HepG2 (cell line): ENCODE measurements at regions not wholly inside any gene's neighbourhood (a gene's known extent, or its start where the extent isn't known, plus 50 kb on each side); places are given as distances from the start of the nearest gene placed in this dataset.

Source experiments
- ATAC-seq: fragments of 200-7000 bp; cut with Tn5 transposase; 3 replicates; pipeline ENCODE4 v1.9.1; 2020; ENCODE audit warnings: mild to moderate bottlenecking, moderate library complexity
- BruUV-seq: library from RNA; stranded (reverse); fragments of 400-500 nt; replicated peaks from 2 replicates; lab custom pipeline; 2021; lab: Mats Ljungman, UMichigan
- CTCF ChIA-PET: fragments of 300-600 bp; formaldehyde crosslinking; extraction: SDS; loops from one replicate; lab custom pipeline; 2021; ENCODE audit warnings: low total read pairs, inconsistent platforms, low intra/inter-chr PET ratio; lab: Yijun Ruan, JAX
- POLR2A ChIA-PET: fragments of 350-600 bp; sonication (Branson Sonifier 250); formaldehyde crosslinking; loops from one replicate; lab custom pipeline; 2020; ENCODE audit warnings: antibody characterized with exemption, inconsistent platforms; lab: Yijun Ruan, JAX
- DNase-seq: peaks from one replicate; pipeline ENCODE4 v3.0.0-alpha.2; 2015; ENCODE audit warnings: low spot score
- FAIRE-seq: peaks from 3 replicates; lab custom pipeline; 2011; peaks lifted over from hg19 to GRCh38; lab: Jason Lieb, UNC
- H2AFZ ChIP-seq: one replicate; pipeline ENCODE4 v1.6.1; 2011; ENCODE audit warnings: low read length, inconsistent platforms
- H3K27ac ChIP-seq: fragments of 300-600 bp; 3 replicates; pipeline ENCODE4 v1.8.0; 2011; ENCODE audit warnings: mixed run types, mild to moderate bottlenecking, mixed read lengths, low read length, inconsistent platforms; ENCODE audit not compliant: insufficient read depth; ENCODE audit errors: extremely low read length
- H3K27me3 ChIP-seq, 2 experiments: fragments of 200-600 bp in 1 of 2; 2 replicates in 1 of 2; 3 replicates in 1 of 2; pipeline versions ENCODE4 v1.6.0 to v1.8.0; 2011; ENCODE audit warnings: low read length in 2 of 2, mild to moderate bottlenecking in 2 of 2, moderate library complexity in 2 of 2, inconsistent platforms in 1 of 2; ENCODE audit not compliant: insufficient read depth in 2 of 2, control insufficient read depth in 1 of 2
- H3K36me3 ChIP-seq, 2 experiments: fragments of 200-600 bp in 1 of 2; replicated peaks in 1 of 2; 2 replicates in 1 of 2; 3 replicates in 1 of 2; pipeline versions ENCODE4 v1.5.1 to v1.8.0; 2011; ENCODE audit warnings: low read length in 2 of 2, inconsistent platforms in 1 of 2; ENCODE audit not compliant: insufficient read depth in 2 of 2, control insufficient read depth in 1 of 2
- H3K4me1 ChIP-seq: 2 replicates; pipeline ENCODE4 v1.5.1; 2012; ENCODE audit warnings: low read length, inconsistent platforms; ENCODE audit not compliant: insufficient read depth
- H3K4me2 ChIP-seq: 2 replicates; pipeline ENCODE4 v1.6.0; 2011; ENCODE audit warnings: low read depth, low read length, inconsistent platforms
- H3K4me3 ChIP-seq, 3 experiments: fragments of 200-600 bp in 1 of 3; sonication (generic), shearing (Covaris generic) in 1 of 3; replicated peaks in 1 of 3; 2 replicates each; pipeline ENCODE4 v1.5.1; 2011 to 2016; ENCODE audit warnings: low read length in 3 of 3, inconsistent platforms in 2 of 3, low read depth in 2 of 3, mild to moderate bottlenecking in 2 of 3, control low read depth in 1 of 3, mixed read lengths in 1 of 3; ENCODE audit not compliant: insufficient read depth in 1 of 3
- H3K79me2 ChIP-seq: one replicate; pipeline ENCODE4 v1.6.1; 2011; ENCODE audit warnings: low read length, inconsistent platforms; ENCODE audit not compliant: insufficient read depth
- H3K9ac ChIP-seq: 2 replicates; pipeline ENCODE4 v1.6.0; 2011; ENCODE audit warnings: mild to moderate bottlenecking, low read depth, low read length, inconsistent platforms; ENCODE audit not compliant: insufficient read depth
- H3K9me3 ChIP-seq: 2 replicates; pipeline ENCODE4 v1.5.1; 2012; ENCODE audit warnings: mild to moderate bottlenecking, low read length
- H4K20me1 ChIP-seq: 2 replicates; pipeline ENCODE4 v1.6.0; 2011; ENCODE audit warnings: inconsistent platforms, mild to moderate bottlenecking, low read length, moderate library complexity; ENCODE audit not compliant: insufficient read depth
- ERF ChIP-seq: IDR thresholded peaks from 2 replicates; pipeline ENCODE4 v1.6.1; 2018; ENCODE audit warnings: missing biosample characterization, missing genetic modification reagents
- IRX3 ChIP-seq: sonication (generic); formaldehyde crosslinking; IDR thresholded peaks from 2 replicates; pipeline ENCODE4 v1.8.1; 2023; ENCODE audit warnings: mild to moderate bottlenecking, low read depth, missing genetic modification reagents, borderline replicate concordance
- KMT2B ChIP-seq: IDR thresholded peaks from 2 replicates; pipeline ENCODE4 v1.6.1; 2016; ENCODE audit warnings: missing genetic modification reagents, missing compliant biosample characterization
- MED13 ChIP-seq: sonication (generic); formaldehyde crosslinking; IDR thresholded peaks from 2 replicates; pipeline ENCODE4 v1.5.0; 2020; ENCODE audit warnings: missing genetic modification reagents
- MEF2D ChIP-seq: sonication (generic); formaldehyde crosslinking; IDR thresholded peaks from 2 replicates; pipeline ENCODE4 v1.5.1; 2020; ENCODE audit warnings: mild to moderate bottlenecking, missing genetic modification reagents
- NR2F1 ChIP-seq, 2 experiments: fragments of 450-650 bp in 1 of 2; formaldehyde crosslinking in 1 of 2; IDR thresholded peaks; 2 replicates each; pipeline versions ENCODE4 v1.5.0 to v1.6.1; 2016 to 2020; ENCODE audit warnings: mild to moderate bottlenecking in 1 of 2, missing compliant biosample characterization in 1 of 2, missing genetic modification reagents in 1 of 2, moderate library complexity in 1 of 2
- POLR2G ChIP-seq: fragments of 200-400 bp; formaldehyde crosslinking; IDR thresholded peaks from 2 replicates; pipeline ENCODE4 v1.6.1; 2018; ENCODE audit warnings: mild to moderate bottlenecking, low read depth, low read length, moderate library complexity
- RELA ChIP-seq: sonication (generic); formaldehyde crosslinking; IDR thresholded peaks from 2 replicates; pipeline ENCODE4 v1.4.0; 2020; ENCODE audit warnings: missing genetic modification reagents
- SAFB2 ChIP-seq: sonication (generic); formaldehyde crosslinking; IDR thresholded peaks from 2 replicates; pipeline ENCODE4 v1.5.1; 2020; ENCODE audit warnings: missing genetic modification reagents, low read depth, mild to moderate bottlenecking, borderline replicate concordance
- SOX6 ChIP-seq, 2 experiments: fragments of 450-650 bp in 1 of 2; sonication (generic) in 1 of 2; formaldehyde crosslinking in 1 of 2; IDR thresholded peaks; 2 replicates each; pipeline versions ENCODE4 v1.4.0 to v1.6.1; 2017 to 2020; ENCODE audit warnings: antibody characterized with exemption in 1 of 2, mild to moderate bottlenecking in 1 of 2, missing genetic modification reagents in 1 of 2
- TARDBP ChIP-seq: sonication (generic); formaldehyde crosslinking; IDR thresholded peaks from 2 replicates; pipeline ENCODE4 v1.8.0; 2022; ENCODE audit warnings: mild to moderate bottlenecking, missing genetic modification reagents
- TCF12 ChIP-seq, 2 experiments: fragments of 450-650 bp in 1 of 2; sonication (generic) in 1 of 2; formaldehyde crosslinking in 1 of 2; IDR thresholded peaks; 2 replicates each; pipeline versions ENCODE4 v1.6.1 to v1.8.0; 2017 to 2022; ENCODE audit warnings: antibody characterized with exemption in 1 of 2, mild to moderate bottlenecking in 1 of 2, missing genetic modification reagents in 1 of 2, moderate library complexity in 1 of 2
- ZFX ChIP-seq: sonication (generic); formaldehyde crosslinking; IDR thresholded peaks from 2 replicates; pipeline ENCODE4 v1.4.0; 2020; ENCODE audit warnings: mild to moderate bottlenecking, low read depth, missing genetic modification reagents, moderate library complexity
- ZNF367 ChIP-seq: sonication (generic); formaldehyde crosslinking; IDR thresholded peaks from 2 replicates; pipeline ENCODE4 v1.4.0; 2020; ENCODE audit warnings: missing genetic modification reagents, borderline replicate concordance
- ZNF484 ChIP-seq: sonication (generic); formaldehyde crosslinking; IDR thresholded peaks from 2 replicates; pipeline ENCODE4 v1.5.1; 2020; ENCODE audit warnings: mild to moderate bottlenecking, low read depth, missing genetic modification reagents, borderline replicate concordance
- ZNF614 ChIP-seq: IDR thresholded peaks from 2 replicates; pipeline ENCODE4 v1.6.1; 2018; ENCODE audit warnings: missing biosample characterization, missing genetic modification reagents, inconsistent platforms, borderline replicate concordance
- ZSCAN12 ChIP-seq: sonication (generic); formaldehyde crosslinking; IDR thresholded peaks from 2 replicates; pipeline ENCODE4 v1.9.0; 2021; ENCODE audit warnings: mild to moderate bottlenecking, missing genetic modification reagents
- WGBS: methylation state at CpG from one replicate; pipeline ENCODE4 v1.1.6; 2017; ENCODE audit warnings: low lambda C conversion rate; 5-methylcytosine and 5-hydroxymethylcytosine counted together
- in situ Hi-C: cut with HindIII; loops from 2 replicates; pipeline ENCODE4 v1.10.0; 2017; ENCODE audit warnings: low pct_unique_long_range_greater_than_20kb; ENCODE audit not compliant: extremely low pct_ligation_motif_present
- intact Hi-C: fragments of 100-400 bp; cut with micrococcal nuclease; formaldehyde crosslinking; loops from one replicate; pipeline ENCODE4 v1.10.0; 2022; ENCODE audit not compliant: unreplicated experiment
- TF ChIP-seq, protein P1 (sequence below): IDR thresholded peaks from 2 replicates; pipeline ENCODE4 v1.6.1; 2012; ENCODE audit warnings: low read depth, low read length, improper control_type of control experiment
- TF ChIP-seq, protein P2 (sequence below): sonication (generic); formaldehyde crosslinking; IDR thresholded peaks from 2 replicates; pipeline ENCODE4 v1.5.0; 2020; ENCODE audit warnings: missing genetic modification reagents

DNA sequence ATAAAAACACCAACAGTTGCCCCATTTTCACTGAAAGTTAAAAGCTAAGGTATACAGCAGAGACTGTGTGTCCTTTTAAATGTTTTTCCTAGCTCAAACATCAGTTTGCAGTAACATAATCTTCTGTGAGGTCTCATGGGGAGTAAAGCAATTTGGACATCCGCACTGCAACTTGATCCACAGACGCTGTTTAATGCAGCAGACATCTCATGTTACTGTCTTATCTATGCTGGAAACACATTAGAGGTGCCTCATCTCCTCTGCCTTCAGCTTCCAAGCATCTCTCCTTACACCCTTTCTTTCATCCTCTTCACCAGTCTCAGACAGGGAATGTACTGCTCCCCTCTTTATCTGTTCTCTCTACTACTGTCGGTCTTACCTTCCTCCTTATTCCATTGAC, 53.7 kb upstream of the ATP11B start:
- peaks cover 0 to 3% of the 10 kb centered on the region in 2 experiments; a peak in 3 of 5 replicates for H3K27me3 ChIP-seq
- no peaks in the 10 kb centered on the region for H3K79me2 ChIP-seq
- H3K4me3 ChIP-seq, result no peak overlapping the region
- BruUV-seq, result no TSS peak
- 92% methylated on average over 3 of the region's 3 CpGs for WGBS
- H3K9me3 ChIP-seq, result no peaks in the 10 kb centered on the region
- DNase-seq, result no peak
- no peak overlapping the region for H3K4me2 ChIP-seq
- intact Hi-C loops (no loop called here), in situ Hi-C loops (no loop called here)
- H3K4me1 ChIP-seq, result no peaks in the 10 kb centered on the region
- POLR2A ChIA-PET, result no interaction called here
- H4K20me1 ChIP-seq, result no peaks in the 10 kb centered on the region
- no peak for FAIRE-seq
- H2AFZ ChIP-seq, result no peak overlapping the region
- TF ChIP-seq TCF12 (IDR thresholded peaks at IDR 0.05) (no peak), TCF12 (CRISPR knock-in tag; IDR thresholded peaks at IDR 0.05) (no peak), POLR2G (no peak), SAFB2 (no peak), ERF (no peak), IRX3 (CRISPR knock-in tag) (no peak), NR2F1 (CRISPR knock-in tag; IDR thresholded peaks at IDR 0.05) (no peak), RELA (CRISPR knock-in tag) (no peak), MEF2D (CRISPR knock-in tag) (no peak), ZNF484 (CRISPR knock-in tag) (no peak), MED13 (CRISPR knock-in tag) (no peak), ZNF367 (CRISPR knock-in tag) (no peak), SOX6 (IDR thresholded peaks at IDR 0.05) (no peak), SOX6 (CRISPR knock-in tag; IDR thresholded peaks at IDR 0.05) (no peak), ZFX (CRISPR knock-in tag) (no peak), TARDBP (CRISPR knock-in tag) (no peak), ZSCAN12 (CRISPR knock-in tag) (no peak), ZNF614 (CRISPR knock-in tag) (no peak), KMT2B (CRISPR knock-in tag) (no peak)
- TF ChIP-seq, protein P1, sequence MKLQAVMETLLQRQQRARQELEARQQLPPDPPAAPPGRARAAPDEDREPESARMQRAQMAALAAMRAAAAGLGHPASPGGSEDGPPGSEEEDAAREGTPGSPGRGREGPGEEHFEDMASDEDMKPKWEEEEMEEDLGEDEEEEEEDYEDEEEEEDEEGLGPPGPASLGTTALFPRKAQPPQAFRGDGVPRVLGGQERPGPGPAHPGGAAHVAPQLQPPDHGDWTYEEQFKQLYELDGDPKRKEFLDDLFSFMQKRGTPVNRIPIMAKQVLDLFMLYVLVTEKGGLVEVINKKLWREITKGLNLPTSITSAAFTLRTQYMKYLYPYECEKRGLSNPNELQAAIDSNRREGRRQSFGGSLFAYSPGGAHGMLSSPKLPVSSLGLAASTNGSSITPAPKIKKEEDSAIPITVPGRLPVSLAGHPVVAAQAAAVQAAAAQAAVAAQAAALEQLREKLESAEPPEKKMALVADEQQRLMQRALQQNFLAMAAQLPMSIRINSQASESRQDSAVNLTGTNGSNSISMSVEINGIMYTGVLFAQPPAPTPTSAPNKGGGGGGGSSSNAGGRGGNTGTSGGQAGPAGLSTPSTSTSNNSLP, result no peak
- TF ChIP-seq, protein P2, sequence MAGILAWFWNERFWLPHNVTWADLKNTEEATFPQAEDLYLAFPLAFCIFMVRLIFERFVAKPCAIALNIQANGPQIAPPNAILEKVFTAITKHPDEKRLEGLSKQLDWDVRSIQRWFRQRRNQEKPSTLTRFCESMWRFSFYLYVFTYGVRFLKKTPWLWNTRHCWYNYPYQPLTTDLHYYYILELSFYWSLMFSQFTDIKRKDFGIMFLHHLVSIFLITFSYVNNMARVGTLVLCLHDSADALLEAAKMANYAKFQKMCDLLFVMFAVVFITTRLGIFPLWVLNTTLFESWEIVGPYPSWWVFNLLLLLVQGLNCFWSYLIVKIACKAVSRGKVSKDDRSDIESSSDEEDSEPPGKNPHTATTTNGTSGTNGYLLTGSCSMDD (CRISPR knock-in tag), result no peak
- TF ChIP-seq, all 625 proteins: peak for 0
- H3K36me3 ChIP-seq, result no peaks in the 10 kb centered on the region
- no peak overlapping the region for H3K9ac ChIP-seq
- CTCF ChIA-PET, result no interaction called here
- H3K27ac ChIP-seq, result no peak overlapping the region
- no peak for ATAC-seq
